ENCODE measurements at regions not wholly inside any gene's neighbourhood (a gene's known extent, or its start where the extent isn't known, plus 50 kb on each side); places are given as distances from the start of the nearest gene placed in this dataset.

GRCh38 chr7:28312948-28313347, 99.4 kb upstream of the CREB5 start:
- Histone ChIP-seq H3K27me3 (no peaks in the 10 kb centered on the region), H3K4me1 (no peaks in the 10 kb centered on the region), H3K36me3 (no peaks in the 10 kb centered on the region), H3K4me3 (no peak overlapping the region), H3K9me3 (no peaks in the 10 kb centered on the region), H3K27ac (no peak overlapping the region)
- DNase-seq = no peak
- no peak for TF ChIP-seq POLR2A (IDR thresholded peaks at IDR 0.05)
- no peak for TF ChIP-seq CTCF (IDR thresholded peaks at IDR 0.05)

- H3K9me3 ChIP-seq = no peaks in the 10 kb centered on the region
- TF ChIP-seq CTCF (IDR thresholded peaks at IDR 0.05) = no peak
- no peak for TF ChIP-seq POLR2A (IDR thresholded peaks at IDR 0.05)
- no peak for DNase-seq
- no peaks in the 10 kb centered on the region for H3K36me3 ChIP-seq
- H3K4me1 ChIP-seq = no peaks in the 10 kb centered on the region
- no peaks in the 10 kb centered on the region for H3K27me3 ChIP-seq
- H3K4me3 ChIP-seq = no peak overlapping the region
- no peak overlapping the region for H3K27ac ChIP-seq
These were observed 97.5 kb upstream of the CREB5 start for GRCh38 chr7:28314841-28315240.

DNA sequence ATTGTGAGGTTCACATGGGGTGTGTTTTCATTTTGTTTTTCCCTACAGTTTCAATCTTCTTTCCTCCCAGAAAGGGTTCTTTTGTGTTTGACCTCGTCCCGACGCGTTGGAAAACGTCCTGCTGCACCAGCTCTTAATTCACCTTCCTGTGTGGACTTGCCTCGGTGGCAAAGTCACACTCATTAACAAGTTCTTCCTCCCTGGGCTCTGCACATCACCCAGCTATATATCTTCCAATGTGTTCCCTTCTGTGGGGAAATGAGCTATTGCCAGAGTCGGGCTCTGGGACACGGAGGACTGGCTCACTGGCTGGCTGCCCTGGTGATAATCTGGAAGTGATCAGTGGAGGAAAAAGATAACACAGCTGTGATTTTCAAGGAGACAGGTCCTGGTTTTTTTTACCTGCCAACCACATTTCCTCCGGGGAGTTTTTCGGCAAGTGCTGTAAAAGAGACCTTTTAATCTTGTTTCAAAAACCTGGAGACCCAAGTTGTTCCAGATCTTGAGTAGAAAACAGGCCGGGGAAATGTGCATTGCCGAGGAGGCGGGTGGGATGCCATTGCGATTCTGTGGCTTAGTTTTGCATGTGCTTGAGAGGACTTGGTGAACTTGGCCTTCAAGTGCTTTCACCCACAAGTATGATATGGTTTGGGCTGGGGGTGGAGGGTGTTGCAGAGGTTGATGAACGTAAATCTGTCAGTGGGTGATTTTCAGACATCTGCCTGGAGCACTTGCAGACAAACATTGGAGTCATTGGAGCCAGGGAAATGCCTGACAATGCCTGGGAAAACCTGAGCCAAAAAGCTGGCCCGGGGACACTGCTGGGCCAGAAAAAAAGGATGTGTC, 96.5 kb upstream of the CREB5 start:
- H3K9me3 ChIP-seq = no peaks in the 10 kb centered on the region
- H3K27ac ChIP-seq = no peak overlapping the region
- H3K36me3 ChIP-seq = no peaks in the 10 kb centered on the region
- H3K4me1 ChIP-seq = no peaks in the 10 kb centered on the region
- DNase-seq = no peak
- no peak overlapping the region for H3K4me3 ChIP-seq
- TF ChIP-seq POLR2A (IDR thresholded peaks at IDR 0.05) (no peak), CTCF (IDR thresholded peaks at IDR 0.05) (no peak)
- no peaks in the 10 kb centered on the region for H3K27me3 ChIP-seq

GRCh38 chr7:28316489-28316888, 95.8 kb upstream of the CREB5 start:
- H3K36me3 ChIP-seq = no peaks in the 10 kb centered on the region
- no peaks in the 10 kb centered on the region for H3K4me1 ChIP-seq
- no peak overlapping the region for H3K4me3 ChIP-seq
- H3K27me3 ChIP-seq = no peaks in the 10 kb centered on the region
- no peak for DNase-seq
- no peak overlapping the region for H3K27ac ChIP-seq
- TF ChIP-seq POLR2A (IDR thresholded peaks at IDR 0.05) = no peak
- TF ChIP-seq CTCF (IDR thresholded peaks at IDR 0.05) = no peak
- no peaks in the 10 kb centered on the region for H3K9me3 ChIP-seq

GRCh38 chr7:28318101-28318762, 94.1 kb upstream of the CREB5 start:
- H3K4me1 ChIP-seq = no peaks in the 10 kb centered on the region
- H3K36me3 ChIP-seq = no peaks in the 10 kb centered on the region
- no peaks in the 10 kb centered on the region for H3K9me3 ChIP-seq
- no peak overlapping the region for H3K4me3 ChIP-seq
- TF ChIP-seq POLR2A (IDR thresholded peaks at IDR 0.05) (no peak), CTCF (IDR thresholded peaks at IDR 0.05) (no peak)
- H3K27ac ChIP-seq = no peak overlapping the region
- no peak for DNase-seq
- no peaks in the 10 kb centered on the region for H3K27me3 ChIP-seq
